AG04450 (cell line): ENCODE measurements at regions not wholly inside any gene's neighbourhood (a gene's known extent, or its start where the extent isn't known, plus 50 kb on each side); places are given as distances from the start of the nearest gene placed in this dataset.

ENCODE experiments used
- CTCF ChIA-PET: fragments of 300-600, 350-600 bp; formaldehyde crosslinking; extraction: SDS; loops from one replicate; lab custom pipeline; 2022; ENCODE audit warnings: antibody characterized with exemption, inconsistent platforms; lab: Charles Lee
- POLR2A ChIA-PET: fragments of 350-600 bp; formaldehyde crosslinking; extraction: SDS; loops from one replicate; lab custom pipeline; 2021; ENCODE audit warnings: antibody characterized with exemption, inconsistent platforms; lab: Yijun Ruan, JAX
- DNase-seq: peaks from one replicate; pipeline ENCODE4 v3.0.0-alpha.2; 2011; ENCODE audit warnings: low read depth, low spot score
- H3K27ac ChIP-seq: one replicate; pipeline ENCODE4 v1.5.1; 2012; ENCODE audit warnings: low read depth, low read length, control low read depth
- H3K27me3 ChIP-seq: one replicate; pipeline ENCODE4 v1.6.0; 2012; ENCODE audit warnings: low read length; ENCODE audit not compliant: control insufficient read depth, insufficient read depth
- H3K4me3 ChIP-seq: 2 replicates; pipeline ENCODE4 v1.5.1; 2011; ENCODE audit warnings: mild to moderate bottlenecking, low read depth, low read length, control low read depth
- H3K9me3 ChIP-seq: 2 replicates; pipeline ENCODE4 v1.5.1; 2012; ENCODE audit warnings: low read length; ENCODE audit not compliant: control insufficient read depth, insufficient read depth
- TF ChIP-seq, protein P1 (sequence below): IDR thresholded peaks from 2 replicates; pipeline ENCODE4 v1.5.1; 2011; ENCODE audit warnings: low read depth, low read length, control low read depth, inconsistent platforms

DNA sequence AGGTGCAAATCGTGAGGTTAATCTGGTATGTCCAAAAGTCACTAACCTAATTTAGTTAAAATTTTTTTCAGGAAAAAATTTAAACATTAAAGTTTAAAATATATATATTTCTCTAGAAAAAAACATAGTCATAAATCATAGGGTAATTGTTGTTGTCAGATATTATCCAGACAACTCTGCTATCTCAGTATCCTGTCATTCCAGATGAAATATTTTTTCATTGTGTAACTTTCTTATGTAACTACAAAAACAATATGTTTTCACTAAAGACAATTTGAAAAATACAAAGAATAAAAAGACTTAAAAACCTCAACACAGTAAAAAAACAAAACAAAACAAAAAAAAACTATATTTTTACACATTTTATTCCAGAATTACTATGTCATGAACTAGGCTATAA is 57.6 kb downstream of the TENT5A start:
- H3K4me3 ChIP-seq, result no peak overlapping the region
- H3K9me3 ChIP-seq, result no peaks in the 10 kb centered on the region
- TF ChIP-seq, protein P1, sequence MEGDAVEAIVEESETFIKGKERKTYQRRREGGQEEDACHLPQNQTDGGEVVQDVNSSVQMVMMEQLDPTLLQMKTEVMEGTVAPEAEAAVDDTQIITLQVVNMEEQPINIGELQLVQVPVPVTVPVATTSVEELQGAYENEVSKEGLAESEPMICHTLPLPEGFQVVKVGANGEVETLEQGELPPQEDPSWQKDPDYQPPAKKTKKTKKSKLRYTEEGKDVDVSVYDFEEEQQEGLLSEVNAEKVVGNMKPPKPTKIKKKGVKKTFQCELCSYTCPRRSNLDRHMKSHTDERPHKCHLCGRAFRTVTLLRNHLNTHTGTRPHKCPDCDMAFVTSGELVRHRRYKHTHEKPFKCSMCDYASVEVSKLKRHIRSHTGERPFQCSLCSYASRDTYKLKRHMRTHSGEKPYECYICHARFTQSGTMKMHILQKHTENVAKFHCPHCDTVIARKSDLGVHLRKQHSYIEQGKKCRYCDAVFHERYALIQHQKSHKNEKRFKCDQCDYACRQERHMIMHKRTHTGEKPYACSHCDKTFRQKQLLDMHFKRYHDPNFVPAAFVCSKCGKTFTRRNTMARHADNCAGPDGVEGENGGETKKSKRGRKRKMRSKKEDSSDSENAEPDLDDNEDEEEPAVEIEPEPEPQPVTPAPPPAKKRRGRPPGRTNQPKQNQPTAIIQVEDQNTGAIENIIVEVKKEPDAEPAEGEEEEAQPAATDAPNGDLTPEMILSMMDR, result no peak
- DNase-seq, result no peak
- ChIA-PET CTCF (no interaction called here), POLR2A (no interaction called here)
- H3K27me3 ChIP-seq, result no peaks in the 10 kb centered on the region
- H3K27ac ChIP-seq, result no peak overlapping the region

DNA sequence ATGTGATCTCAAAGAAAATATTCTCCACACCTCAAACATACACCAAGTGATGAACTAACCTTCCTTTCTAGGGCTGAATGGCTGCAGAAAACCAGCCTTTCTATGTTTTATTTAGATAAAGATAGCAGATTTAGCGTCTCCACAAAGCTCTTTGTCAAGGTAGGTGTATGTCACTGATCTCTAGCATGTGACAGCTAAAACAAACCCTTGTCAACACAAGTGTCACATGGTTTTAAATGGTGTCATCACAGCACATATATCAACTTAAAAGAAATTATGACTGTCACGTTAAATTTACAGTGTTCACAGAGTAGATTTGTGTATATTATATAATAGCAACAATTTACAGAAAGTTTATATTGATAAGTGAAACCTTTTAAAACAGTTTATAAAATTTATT is 58.3 kb downstream of the TENT5A start:
- no peak for DNase-seq
- Histone ChIP-seq H3K4me3 (no peak overlapping the region), H3K9me3 (no peaks in the 10 kb centered on the region), H3K27me3 (no peaks in the 10 kb centered on the region), H3K27ac (no peak overlapping the region)
- CTCF ChIA-PET, result no interaction called here
- POLR2A ChIA-PET, result no interaction called here
- TF ChIP-seq, protein P1, result no peak

DNA sequence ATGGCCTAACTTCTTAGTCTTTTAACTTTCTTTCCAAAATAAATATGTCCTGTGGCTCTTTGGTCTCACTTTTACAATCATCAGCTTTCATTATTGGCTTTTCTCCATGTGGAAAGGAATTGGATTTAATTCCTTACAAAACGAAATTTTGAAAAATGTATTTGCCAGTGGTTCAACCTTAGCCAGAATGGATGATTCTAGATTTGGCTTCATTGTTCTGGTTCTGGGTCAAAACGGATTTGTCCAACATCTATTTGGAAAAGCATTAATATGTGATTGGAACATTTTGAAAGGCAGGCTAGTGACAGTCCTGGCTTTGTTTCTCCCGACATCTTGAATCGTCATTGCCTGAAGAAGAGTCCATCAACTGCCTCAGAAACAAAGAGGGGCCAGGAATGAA is 59.2 kb downstream of the TENT5A start:
- Histone ChIP-seq H3K4me3 (no peak overlapping the region), H3K9me3 (no peaks in the 10 kb centered on the region), H3K27ac (no peak overlapping the region), H3K27me3 (no peaks in the 10 kb centered on the region)
- no peak for DNase-seq
- POLR2A ChIA-PET, result no interaction called here
- TF ChIP-seq, protein P1, result no peak
- CTCF ChIA-PET, result no interaction called here

DNA sequence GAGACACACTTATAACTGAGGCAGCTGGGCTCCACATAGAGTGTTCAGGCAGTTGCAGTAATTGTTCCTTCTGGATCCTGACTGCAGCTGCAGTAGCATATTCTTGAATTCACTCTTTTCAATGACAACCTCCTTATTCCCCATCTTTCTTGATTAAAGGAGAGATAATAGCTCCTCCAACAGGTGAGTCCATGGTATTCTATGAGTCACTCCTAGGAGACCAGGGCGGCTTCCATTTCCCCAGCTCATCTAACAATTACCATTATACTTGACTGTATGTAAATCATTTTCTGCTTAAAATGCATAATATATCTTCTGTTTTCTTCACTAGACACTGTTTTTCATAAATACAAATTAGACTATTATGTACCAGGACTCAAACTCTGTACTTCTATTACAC is 62.4 kb downstream of the TENT5A start:
- CTCF ChIA-PET, result no interaction called here
- POLR2A ChIA-PET, result no interaction called here
- Histone ChIP-seq H3K9me3 (no peaks in the 10 kb centered on the region), H3K27me3 (no peaks in the 10 kb centered on the region), H3K4me3 (no peak overlapping the region), H3K27ac (no peak overlapping the region)
- TF ChIP-seq, protein P1, result no peak
- DNase-seq, result no peak

DNA sequence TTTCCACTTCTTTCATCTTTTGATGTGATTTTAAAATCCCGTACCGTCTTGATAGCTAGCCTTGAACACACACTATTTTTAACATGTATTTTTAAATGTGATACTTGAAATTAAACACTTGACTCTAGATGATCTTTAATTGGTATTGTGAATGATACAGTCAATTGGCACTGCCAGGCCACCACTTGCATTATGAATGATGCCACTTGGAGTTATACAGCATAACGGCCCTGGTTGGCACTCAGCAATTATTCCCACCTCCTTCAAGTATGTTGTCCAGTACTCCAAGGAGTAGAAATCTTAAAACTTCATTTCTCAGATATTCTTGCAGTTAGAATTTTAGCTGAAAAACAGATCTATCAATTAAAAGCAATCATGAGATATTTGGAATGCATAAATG is 62.9 kb downstream of the TENT5A start:
- no peak for DNase-seq
- Histone ChIP-seq H3K4me3 (no peak overlapping the region), H3K27ac (no peak overlapping the region), H3K27me3 (no peaks in the 10 kb centered on the region), H3K9me3 (no peaks in the 10 kb centered on the region)
- ChIA-PET POLR2A (no interaction called here), CTCF (no interaction called here)
- TF ChIP-seq, protein P1, result no peak
